Neural cell (in vitro differentiated cells): ENCODE measurements at regions not wholly inside any gene's neighbourhood (a gene's known extent, or its start where the extent isn't known, plus 50 kb on each side); places are given as distances from the start of the nearest gene placed in this dataset.

Experiments used
- H2AFZ ChIP-seq: fragments of 200-600, 300-800 bp; sonication (generic), shearing (Covaris generic); 2 replicates; pipeline ENCODE4 v1.6.0; 2014; ENCODE audit warnings: low read depth, mild to moderate bottlenecking, antibody characterized with exemption, low read length, moderate library complexity
- H3F3A ChIP-seq: fragments of 200-600 bp; shearing (Covaris generic); 2 replicates; pipeline ENCODE4 v1.6.1; 2016; ENCODE audit warnings: mild to moderate bottlenecking, moderate library complexity, mixed read lengths, antibody characterized with exemption, low read length; ENCODE audit not compliant: insufficient read depth, poor library complexity, severe bottlenecking
- H3K27ac ChIP-seq: fragments of 200-600, 300-800 bp; sonication (generic), shearing (Covaris generic); 2 replicates; pipeline ENCODE4 v1.5.1; 2014; ENCODE audit warnings: mild to moderate bottlenecking, low read length, moderate library complexity
- H3K27me3 ChIP-seq: fragments of 300-800, 200-600 bp; sonication (generic), shearing (Covaris generic); 2 replicates; pipeline ENCODE4 v1.6.0; 2014; ENCODE audit warnings: mild to moderate bottlenecking, low read depth, low read length, moderate library complexity; ENCODE audit not compliant: insufficient read depth
- H3K36me3 ChIP-seq: fragments of 300-800, 200-600 bp; sonication (generic), shearing (Covaris generic); 2 replicates; pipeline ENCODE4 v1.5.1; 2014; ENCODE audit warnings: mild to moderate bottlenecking, antibody characterized with exemption, low read length, moderate library complexity; ENCODE audit not compliant: insufficient read depth
- H3K4me2 ChIP-seq: fragments of 300-800, 200-600 bp; sonication (generic), shearing (Covaris generic); 2 replicates; pipeline ENCODE4 v1.6.0; 2014; ENCODE audit warnings: mild to moderate bottlenecking, low read length
- H3K4me3 ChIP-seq: fragments of 300-800, 200-600 bp; sonication (generic), shearing (Covaris generic); 2 replicates; pipeline ENCODE4 v1.5.1; 2014; ENCODE audit warnings: mild to moderate bottlenecking, low read length, moderate library complexity
- H3K79me2 ChIP-seq: fragments of 200-600 bp; shearing (Covaris generic); replicated peaks from 2 replicates; pipeline ENCODE4 v1.6.0; 2014; ENCODE audit warnings: mild to moderate bottlenecking, low read length, moderate library complexity; ENCODE audit not compliant: insufficient read depth
- H3K9ac ChIP-seq: fragments of 300-800, 200-600 bp; sonication (generic), shearing (Covaris generic); 2 replicates; pipeline ENCODE4 v1.6.1; 2016; ENCODE audit warnings: mild to moderate bottlenecking, low read length, mixed read lengths
- H3K9me2 ChIP-seq: fragments of 200-600 bp; shearing (Covaris generic); 2 replicates; pipeline ENCODE4 v1.6.1; 2016; ENCODE audit warnings: mild to moderate bottlenecking, low read length, mixed read lengths; ENCODE audit not compliant: insufficient read depth
- H3K9me3 ChIP-seq: fragments of 200-600, 300-800 bp; sonication (generic), shearing (Covaris generic); 2 replicates; pipeline ENCODE4 v1.6.1; 2016; ENCODE audit warnings: mild to moderate bottlenecking, mixed run types, low read length, moderate library complexity, mixed read lengths
- H4K20me1 ChIP-seq: fragments of 200-600 bp; shearing (Covaris generic); 2 replicates; pipeline ENCODE4 v1.6.1; 2016; ENCODE audit warnings: mild to moderate bottlenecking, mixed run types; ENCODE audit not compliant: insufficient read depth
- EP300 ChIP-seq: fragments of 450-650 bp; conservative IDR thresholded peaks from 2 replicates; pipeline ENCODE4 v1.6.1; 2014; ENCODE audit warnings: antibody characterized with exemption, mild to moderate bottlenecking, moderate library complexity; ENCODE audit not compliant: poor library complexity, severe bottlenecking
- EZH2 ChIP-seq: fragments of 200-600, 300-800 bp; shearing (Covaris generic), sonication (generic); IDR thresholded peaks from 2 replicates; pipeline ENCODE4 v1.6.1; 2014; ENCODE audit warnings: antibody characterized with exemption, low read length, borderline replicate concordance, mild to moderate bottlenecking; ENCODE audit not compliant: insufficient read depth, poor library complexity, severe bottlenecking
- POLR2AphosphoS5 ChIP-seq: IDR thresholded peaks from 2 replicates; pipeline ENCODE4 v1.6.1; 2012
- RAD21 ChIP-seq: fragments of 450-650 bp; conservative IDR thresholded peaks from 2 replicates; pipeline ENCODE4 v1.6.1; 2014; ENCODE audit warnings: antibody characterized with exemption, mild to moderate bottlenecking, moderate library complexity
- TAF1 ChIP-seq: IDR thresholded peaks from 2 replicates; pipeline ENCODE4 v1.6.1; 2012; ENCODE audit warnings: low read depth
- TF ChIP-seq, protein P1 (sequence below): IDR thresholded peaks from 2 replicates; pipeline ENCODE4 v1.6.1; 2012; ENCODE audit warnings: borderline replicate concordance
- TF ChIP-seq, protein P2 (sequence below): fragments of 450-650 bp; IDR thresholded peaks from 2 replicates; pipeline ENCODE4 v1.5.1; 2014; ENCODE audit warnings: antibody characterized with exemption, mild to moderate bottlenecking, moderate library complexity; ENCODE audit not compliant: poor library complexity, severe bottlenecking

DNA sequence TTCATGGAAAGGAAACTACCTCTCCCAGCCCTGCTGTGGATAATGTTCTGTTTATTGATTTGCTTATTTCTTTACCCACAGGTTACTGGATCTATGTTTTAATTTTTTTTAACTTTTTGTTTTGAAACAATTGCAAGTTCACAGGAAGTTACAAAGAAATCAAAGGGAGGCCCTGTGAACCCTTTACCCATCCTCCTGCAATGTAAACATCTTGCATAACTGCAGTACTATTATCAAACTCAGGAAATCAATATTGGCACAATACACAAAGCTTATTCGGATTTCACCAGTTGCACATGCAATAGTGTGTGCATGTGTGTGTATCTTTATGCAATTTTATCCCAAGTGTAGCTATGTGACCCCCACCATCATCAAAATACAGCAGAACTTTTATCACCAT, 398.0 kb downstream of the BTBD3 start:
- Histone ChIP-seq H3K79me2 (no peaks in the 10 kb centered on the region), H3K9ac (no peak overlapping the region), H3K9me3 (no peaks in the 10 kb centered on the region), H3K4me2 (no peak overlapping the region), H3K4me3 (no peak overlapping the region), H4K20me1 (no peaks in the 10 kb centered on the region), H3K9me2 (no peaks in the 10 kb centered on the region), H3K36me3 (no peaks in the 10 kb centered on the region), H3K27ac (no peak overlapping the region), H2AFZ (no peak overlapping the region), H3K27me3 (no peaks in the 10 kb centered on the region), H3F3A (no peaks in the 10 kb centered on the region)
- TF ChIP-seq, protein P1, sequence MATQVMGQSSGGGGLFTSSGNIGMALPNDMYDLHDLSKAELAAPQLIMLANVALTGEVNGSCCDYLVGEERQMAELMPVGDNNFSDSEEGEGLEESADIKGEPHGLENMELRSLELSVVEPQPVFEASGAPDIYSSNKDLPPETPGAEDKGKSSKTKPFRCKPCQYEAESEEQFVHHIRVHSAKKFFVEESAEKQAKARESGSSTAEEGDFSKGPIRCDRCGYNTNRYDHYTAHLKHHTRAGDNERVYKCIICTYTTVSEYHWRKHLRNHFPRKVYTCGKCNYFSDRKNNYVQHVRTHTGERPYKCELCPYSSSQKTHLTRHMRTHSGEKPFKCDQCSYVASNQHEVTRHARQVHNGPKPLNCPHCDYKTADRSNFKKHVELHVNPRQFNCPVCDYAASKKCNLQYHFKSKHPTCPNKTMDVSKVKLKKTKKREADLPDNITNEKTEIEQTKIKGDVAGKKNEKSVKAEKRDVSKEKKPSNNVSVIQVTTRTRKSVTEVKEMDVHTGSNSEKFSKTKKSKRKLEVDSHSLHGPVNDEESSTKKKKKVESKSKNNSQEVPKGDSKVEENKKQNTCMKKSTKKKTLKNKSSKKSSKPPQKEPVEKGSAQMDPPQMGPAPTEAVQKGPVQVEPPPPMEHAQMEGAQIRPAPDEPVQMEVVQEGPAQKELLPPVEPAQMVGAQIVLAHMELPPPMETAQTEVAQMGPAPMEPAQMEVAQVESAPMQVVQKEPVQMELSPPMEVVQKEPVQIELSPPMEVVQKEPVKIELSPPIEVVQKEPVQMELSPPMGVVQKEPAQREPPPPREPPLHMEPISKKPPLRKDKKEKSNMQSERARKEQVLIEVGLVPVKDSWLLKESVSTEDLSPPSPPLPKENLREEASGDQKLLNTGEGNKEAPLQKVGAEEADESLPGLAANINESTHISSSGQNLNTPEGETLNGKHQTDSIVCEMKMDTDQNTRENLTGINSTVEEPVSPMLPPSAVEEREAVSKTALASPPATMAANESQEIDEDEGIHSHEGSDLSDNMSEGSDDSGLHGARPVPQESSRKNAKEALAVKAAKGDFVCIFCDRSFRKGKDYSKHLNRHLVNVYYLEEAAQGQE, result no peak
- no peak for TF ChIP-seq RAD21
- no peak for TF ChIP-seq POLR2AphosphoS5
- TF ChIP-seq TAF1, result no peak
- TF ChIP-seq, protein P2, sequence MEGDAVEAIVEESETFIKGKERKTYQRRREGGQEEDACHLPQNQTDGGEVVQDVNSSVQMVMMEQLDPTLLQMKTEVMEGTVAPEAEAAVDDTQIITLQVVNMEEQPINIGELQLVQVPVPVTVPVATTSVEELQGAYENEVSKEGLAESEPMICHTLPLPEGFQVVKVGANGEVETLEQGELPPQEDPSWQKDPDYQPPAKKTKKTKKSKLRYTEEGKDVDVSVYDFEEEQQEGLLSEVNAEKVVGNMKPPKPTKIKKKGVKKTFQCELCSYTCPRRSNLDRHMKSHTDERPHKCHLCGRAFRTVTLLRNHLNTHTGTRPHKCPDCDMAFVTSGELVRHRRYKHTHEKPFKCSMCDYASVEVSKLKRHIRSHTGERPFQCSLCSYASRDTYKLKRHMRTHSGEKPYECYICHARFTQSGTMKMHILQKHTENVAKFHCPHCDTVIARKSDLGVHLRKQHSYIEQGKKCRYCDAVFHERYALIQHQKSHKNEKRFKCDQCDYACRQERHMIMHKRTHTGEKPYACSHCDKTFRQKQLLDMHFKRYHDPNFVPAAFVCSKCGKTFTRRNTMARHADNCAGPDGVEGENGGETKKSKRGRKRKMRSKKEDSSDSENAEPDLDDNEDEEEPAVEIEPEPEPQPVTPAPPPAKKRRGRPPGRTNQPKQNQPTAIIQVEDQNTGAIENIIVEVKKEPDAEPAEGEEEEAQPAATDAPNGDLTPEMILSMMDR, result no peak

DNA sequence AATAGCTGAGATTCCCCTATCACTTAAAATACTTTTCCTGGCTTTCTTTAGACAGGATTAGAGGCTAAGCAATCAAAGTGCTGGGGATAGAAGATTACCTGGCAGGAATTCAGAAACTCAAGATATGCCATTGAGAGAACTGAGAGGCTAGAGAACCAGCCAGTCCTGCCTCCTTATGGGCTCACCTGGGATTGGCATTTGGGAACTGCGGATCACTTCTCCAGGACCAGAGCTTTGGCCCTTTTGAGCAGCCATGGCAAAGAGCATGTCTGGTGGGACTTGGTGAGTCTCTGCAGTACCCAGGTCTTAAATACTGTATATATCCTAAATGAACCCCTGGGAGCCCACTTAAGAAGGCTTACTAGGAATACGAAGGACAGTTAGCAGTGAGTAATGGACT, 399.1 kb downstream of the BTBD3 start:
- TF ChIP-seq EP300 (no peak), EZH2 (no peak), POLR2AphosphoS5 (no peak), TAF1 (no peak)
- TF ChIP-seq, protein P1, result no peak
- no peaks in the 10 kb centered on the region for H3K27me3 ChIP-seq
- no peaks in the 10 kb centered on the region for H4K20me1 ChIP-seq
- no peak overlapping the region for H3K9ac ChIP-seq
- no peak overlapping the region for H3K4me2 ChIP-seq
- no peaks in the 10 kb centered on the region for H3K79me2 ChIP-seq
- H3K27ac ChIP-seq, result no peak overlapping the region
- no peaks in the 10 kb centered on the region for H3K36me3 ChIP-seq
- no peak overlapping the region for H2AFZ ChIP-seq
- H3F3A ChIP-seq, result no peaks in the 10 kb centered on the region
- H3K9me3 ChIP-seq, result no peaks in the 10 kb centered on the region
- H3K4me3 ChIP-seq, result no peak overlapping the region
- H3K9me2 ChIP-seq, result no peaks in the 10 kb centered on the region
